Anterior cingulate cortex (tissue), 58 donors: ENCODE measurements at regions not wholly inside any gene's neighbourhood (a gene's known extent, or its start where the extent isn't known, plus 50 kb on each side); places are given as distances from the start of the nearest gene placed in this dataset.
"Not testable (repeated sequence)": the region's sequence is repeated elsewhere in the genome, so short reads cannot be mapped to it uniquely, and the experiment has no call there.

Source experiments
- DNase-seq, 58 donors: peaks; one replicate each; lab custom pipeline; 2025; lab: John Stamatoyannopoulos, UW

- DNase-seq = no peak
Observed at GRCh38 chr3:178172121-178172520, 364.1 kb upstream of the KCNMB2 start.

- no peak for DNase-seq
Observed at GRCh38 chr3:178174201-178174915, 361.9 kb upstream of the KCNMB2 start.

- DNase-seq = no peak
Observed at GRCh38 chr3:178181088-178181487, 355.1 kb upstream of the KCNMB2 start.

GRCh38 chr3:178181784-178182183 is 354.5 kb upstream of the KCNMB2 start:
- no peak for DNase-seq

- DNase-seq = peak in 17 of 58 donors; percentile 2 to 61 (median 17)
Observed at GRCh38 chr3:178182337-178182779, 353.9 kb upstream of the KCNMB2 start.

GRCh38 chr3:178184833-178185232 is 351.4 kb upstream of the KCNMB2 start:
- DNase-seq = no peak

GRCh38 chr3:178186666-178187065 is 349.6 kb upstream of the KCNMB2 start:
- DNase-seq = no peak

GRCh38 chr3:178189854-178190253 is 346.4 kb upstream of the KCNMB2 start:
- DNase-seq = no peak

- no peak for DNase-seq
Observed at GRCh38 chr3:178193846-178194245, 342.4 kb upstream of the KCNMB2 start.

- DNase-seq = peak in 1 of 58 donors; percentile 3
Observed at GRCh38 chr3:178194539-178194938, 341.7 kb upstream of the KCNMB2 start.

GRCh38 chr3:178195824-178196223 is 340.4 kb upstream of the KCNMB2 start:
- DNase-seq = no peak

- DNase-seq = no peak
Observed at GRCh38 chr3:178198329-178198728, 337.9 kb upstream of the KCNMB2 start.

- no peak for DNase-seq
Observed at GRCh38 chr3:178200316-178200715, 335.9 kb upstream of the KCNMB2 start.

GRCh38 chr3:178201714-178202113 is 334.5 kb upstream of the KCNMB2 start:
- no peak for DNase-seq

- no peak for DNase-seq
Observed at GRCh38 chr3:178202194-178202593, 334.0 kb upstream of the KCNMB2 start.

GRCh38 chr3:178203165-178203564 is 333.1 kb upstream of the KCNMB2 start:
- DNase-seq = peak in 2 of 58 donors; percentile 33 to 59

- DNase-seq = no peak
Observed at GRCh38 chr3:178203650-178204049, 332.6 kb upstream of the KCNMB2 start.

- no peak for DNase-seq
Observed at GRCh38 chr3:178205740-178206139, 330.5 kb upstream of the KCNMB2 start.

GRCh38 chr3:178206521-178206920 is 329.7 kb upstream of the KCNMB2 start:
- DNase-seq = no peak

- DNase-seq = not testable (repeated sequence)
Observed at GRCh38 chr3:178207161-178207560, 329.1 kb upstream of the KCNMB2 start.

GRCh38 chr3:178207627-178208026 is 328.6 kb upstream of the KCNMB2 start:
- not testable (repeated sequence) for DNase-seq

- not testable (repeated sequence) for DNase-seq
Observed at GRCh38 chr3:178209116-178209515, 327.1 kb upstream of the KCNMB2 start.

- DNase-seq = not testable (repeated sequence)
Observed at GRCh38 chr3:178209618-178210017, 326.6 kb upstream of the KCNMB2 start.
